OCI-LY7 (cell line): ENCODE measurements at regions not wholly inside any gene's neighbourhood (a gene's known extent, or its start where the extent isn't known, plus 50 kb on each side); places are given as distances from the start of the nearest gene placed in this dataset. TPM values are rescaled to one million over a fixed set of nuclear protein-coding genes. Genes with fewer than 3 reads are reported as not detected.

Experiments
- small RNA-seq: library from RNA; depleted of rRNA; stranded (forward); fragments of <200 nt; gene quantifications from one replicate; pipeline ENCODE3, GENCODE V24; 2014

Small RNAs in the stretch of these regions (small RNA-seq; reads per million reads assigned to genes)
- not detected for gene RPS27P20
